SU-DHL-6 (cell line): ENCODE measurements at regions not wholly inside any gene's neighbourhood (a gene's known extent, or its start where the extent isn't known, plus 50 kb on each side); places are given as distances from the start of the nearest gene placed in this dataset.
"Not testable (repeated sequence)": the region's sequence is repeated elsewhere in the genome, so short reads cannot be mapped to it uniquely, and the experiment has no call there.

ENCODE experiments used
- H2AFZ ChIP-seq: fragments of 200-600 bp; sonication (generic); 2 replicates; pipeline ENCODE4 v1.6.1; 2014; ENCODE audit warnings: low read depth, mild to moderate bottlenecking, moderate library complexity, mixed read lengths, antibody characterized with exemption, low read length; ENCODE audit not compliant: severe bottlenecking
- H3F3A ChIP-seq: fragments of 200-600 bp; shearing (Covaris generic); 2 replicates; pipeline ENCODE4 v1.6.0; 2016; ENCODE audit warnings: antibody characterized with exemption, mild to moderate bottlenecking; ENCODE audit not compliant: insufficient read depth
- H3K27ac ChIP-seq: fragments of 200-600 bp; sonication (generic); 2 replicates; pipeline ENCODE4 v1.5.1; 2016; ENCODE audit warnings: low read depth, mild to moderate bottlenecking, low read length, moderate library complexity, mixed read lengths
- H3K27me3 ChIP-seq: fragments of 200-600 bp; sonication (generic), shearing (Covaris generic); 2 replicates; pipeline ENCODE4 v1.6.0; 2014; ENCODE audit warnings: mild to moderate bottlenecking, low read length
- H3K36me3 ChIP-seq: fragments of 200-600 bp; sonication (generic); 2 replicates; pipeline ENCODE4 v1.6.1; 2014; ENCODE audit warnings: mild to moderate bottlenecking, low read length, mixed read lengths
- H3K4me2 ChIP-seq: fragments of 300-600, 200-600 bp; shearing (Covaris generic), sonication (generic); 2 replicates; pipeline ENCODE4 v1.6.0; 2014; ENCODE audit warnings: low read length, low read depth, mild to moderate bottlenecking; ENCODE audit not compliant: poor library complexity, severe bottlenecking
- H3K4me3 ChIP-seq: fragments of 200-600 bp; sonication (generic); 2 replicates; pipeline ENCODE4 v1.5.1; 2014; ENCODE audit warnings: antibody characterized with exemption, low read length, mild to moderate bottlenecking, mixed read lengths; ENCODE audit not compliant: insufficient read depth, poor library complexity, severe bottlenecking
- H3K79me2 ChIP-seq: fragments of 200-600 bp; sonication (generic); 2 replicates; pipeline ENCODE4 v1.6.1; 2014; ENCODE audit warnings: mild to moderate bottlenecking, low read length, moderate library complexity; ENCODE audit not compliant: insufficient read depth
- H3K9ac ChIP-seq: fragments of 200-600 bp; sonication (generic); 2 replicates; pipeline ENCODE4 v1.7.0; 2014; ENCODE audit warnings: mild to moderate bottlenecking, low read length
- H3K9me2 ChIP-seq: fragments of 200-600 bp; sonication (generic); replicated peaks from 2 replicates; pipeline ENCODE4 v1.6.1; 2014; ENCODE audit warnings: low read length; ENCODE audit not compliant: insufficient read depth
- H3K9me3 ChIP-seq: fragments of 200-600 bp; sonication (generic); 2 replicates; pipeline ENCODE4 v1.6.1; 2014; ENCODE audit warnings: low read length, mixed read lengths; ENCODE audit not compliant: insufficient read depth
- H4K20me1 ChIP-seq: fragments of 200-600 bp; sonication (generic); 2 replicates; pipeline ENCODE4 v1.6.1; 2014; ENCODE audit warnings: low read depth, mild to moderate bottlenecking, antibody characterized with exemption, low read length, moderate library complexity, mixed read lengths
- CTCF ChIP-seq: fragments of 200-600 bp; sonication (generic); IDR thresholded peaks from one replicate; pipeline ENCODE4 v1.5.1; 2017; ENCODE audit warnings: antibody characterized with exemption, mild to moderate bottlenecking, low read length, moderate library complexity; ENCODE audit not compliant: insufficient read depth, poor library complexity, severe bottlenecking
- EZH2phosphoT487 ChIP-seq: fragments of 200-600 bp; sonication (generic), shearing (Covaris generic); conservative IDR thresholded peaks from 2 replicates; pipeline ENCODE4 v1.6.1; 2018; ENCODE audit warnings: mild to moderate bottlenecking, antibody characterized with exemption, low read length, moderate library complexity, mixed read lengths

- TF ChIP-seq CTCF (no peak), EZH2phosphoT487 (no peak)
- Histone ChIP-seq H2AFZ (no peak overlapping the region), H3K9me2 (no peaks in the 10 kb centered on the region), H3K27me3 (no peaks in the 10 kb centered on the region), H4K20me1 (no peaks in the 10 kb centered on the region), H3K4me3 (no peak overlapping the region), H3K36me3 (no peaks in the 10 kb centered on the region), H3K9me3 (no peaks in the 10 kb centered on the region), H3K79me2 (no peaks in the 10 kb centered on the region), H3K9ac (no peak overlapping the region), H3K27ac (no peak overlapping the region), H3F3A (no peaks in the 10 kb centered on the region), H3K4me2 (no peak overlapping the region)
Observed at GRCh38 chr6:130615816-130616215, 211.4 kb upstream of the SMLR1 start.

- H3K4me3 ChIP-seq = no peak overlapping the region
- H3K4me2 ChIP-seq = no peak overlapping the region
- H3K9ac ChIP-seq = no peak overlapping the region
- H3K36me3 ChIP-seq = no peaks in the 10 kb centered on the region
- no peaks in the 10 kb centered on the region for H3K27me3 ChIP-seq
- H2AFZ ChIP-seq = no peak overlapping the region
- no peaks in the 10 kb centered on the region for H3K9me2 ChIP-seq
- no peaks in the 10 kb centered on the region for H3K79me2 ChIP-seq
- TF ChIP-seq EZH2phosphoT487 (no peak), CTCF (no peak)
- H3F3A ChIP-seq = no peaks in the 10 kb centered on the region
- H4K20me1 ChIP-seq = no peaks in the 10 kb centered on the region
- H3K9me3 ChIP-seq = no peaks in the 10 kb centered on the region
- no peak overlapping the region for H3K27ac ChIP-seq
Observed at GRCh38 chr6:130617658-130618057, 209.5 kb upstream of the SMLR1 start.

- not testable (repeated sequence) for H3K27me3 ChIP-seq, H3K79me2 ChIP-seq, H3K36me3 ChIP-seq, H3K4me3 ChIP-seq, H3K4me2 ChIP-seq, H3F3A ChIP-seq, H2AFZ ChIP-seq, H3K9me3 ChIP-seq, H4K20me1 ChIP-seq, H3K9me2 ChIP-seq, H3K27ac ChIP-seq, H3K9ac ChIP-seq
Observed at GRCh38 chr6:130618806-130619205, 208.4 kb upstream of the SMLR1 start.

GRCh38 chr6:130620338-130620781 is 206.8 kb upstream of the SMLR1 start:
- no peaks in the 10 kb centered on the region for H3K36me3 ChIP-seq
- H2AFZ ChIP-seq = no peak overlapping the region
- no peak overlapping the region for H3K27ac ChIP-seq
- H3K4me2 ChIP-seq = no peak overlapping the region
- H3K4me3 ChIP-seq = no peak overlapping the region
- no peaks in the 10 kb centered on the region for H3K79me2 ChIP-seq
- no peak overlapping the region for H3K9ac ChIP-seq
- no peak for TF ChIP-seq EZH2phosphoT487
- no peak for TF ChIP-seq CTCF
- no peaks in the 10 kb centered on the region for H3K9me2 ChIP-seq
- no peaks in the 10 kb centered on the region for H4K20me1 ChIP-seq
- no peaks in the 10 kb centered on the region for H3F3A ChIP-seq
- H3K9me3 ChIP-seq = no peaks in the 10 kb centered on the region
- no peaks in the 10 kb centered on the region for H3K27me3 ChIP-seq
